HG02588 (cell line): ENCODE measurements at regions not wholly inside any gene's neighbourhood (a gene's known extent, or its start where the extent isn't known, plus 50 kb on each side); places are given as distances from the start of the nearest gene placed in this dataset.
"Not testable (repeated sequence)": the region's sequence is repeated elsewhere in the genome, so short reads cannot be mapped to it uniquely, and the experiment has no call there.

Experiments used
- ATAC-seq: cut with Tn5 transposase; IDR thresholded peaks from one replicate; pipeline ENCODE4 v1.9.1; 2021; ENCODE audit warnings: mild to moderate bottlenecking, moderate library complexity; ENCODE audit not compliant: unreplicated experiment

- no peak for ATAC-seq
Observed at GRCh38 chr2:17148407-17149145, 369.7 kb downstream of the RAD51AP2 start.

GRCh38 chr2:17146358-17146757, 371.9 kb downstream of the RAD51AP2 start:
- no peak for ATAC-seq

GRCh38 chr2:17136877-17137276, 381.4 kb downstream of the RAD51AP2 start:
- no peak for ATAC-seq

GRCh38 chr2:17136231-17136630, 382.0 kb downstream of the RAD51AP2 start:
- ATAC-seq: no peak

- no peak for ATAC-seq
Observed at GRCh38 chr2:17135619-17136018, 382.6 kb downstream of the RAD51AP2 start.

GRCh38 chr2:17133052-17133671, 385.1 kb downstream of the RAD51AP2 start:
- no peak for ATAC-seq

- ATAC-seq: not testable (repeated sequence)
Observed at GRCh38 chr2:17130627-17131026, 387.6 kb downstream of the RAD51AP2 start.

GRCh38 chr2:17125989-17126620, 392.1 kb downstream of the RAD51AP2 start:
- ATAC-seq: no peak

- ATAC-seq: no peak
Observed at GRCh38 chr2:17124575-17125318, 393.5 kb downstream of the RAD51AP2 start.

GRCh38 chr2:17122887-17123501, 395.2 kb downstream of the RAD51AP2 start:
- ATAC-seq: no peak

- no peak for ATAC-seq
Observed at GRCh38 chr2:17115466-17115865, 402.8 kb downstream of the RAD51AP2 start.

GRCh38 chr2:17115042-17115441, 403.2 kb downstream of the RAD51AP2 start:
- no peak for ATAC-seq

GRCh38 chr2:17107871-17108270, 410.4 kb downstream of the RAD51AP2 start:
- no peak for ATAC-seq

- ATAC-seq: no peak
Observed at GRCh38 chr2:17107151-17107550, 411.1 kb downstream of the RAD51AP2 start.

- ATAC-seq: no peak
Observed at GRCh38 chr2:17106418-17106817, 411.8 kb downstream of the RAD51AP2 start.

GRCh38 chr2:17104454-17104853, 413.8 kb downstream of the RAD51AP2 start:
- peak; percentile 73 for ATAC-seq

GRCh38 chr2:17101596-17101995, 416.6 kb downstream of the RAD51AP2 start:
- no peak for ATAC-seq

- no peak for ATAC-seq
Observed at GRCh38 chr2:17101091-17101490, 417.1 kb downstream of the RAD51AP2 start.

GRCh38 chr2:17095340-17095739, 422.9 kb downstream of the RAD51AP2 start:
- ATAC-seq: no peak

- no peak for ATAC-seq
Observed at GRCh38 chr2:17093712-17094111, 424.5 kb downstream of the RAD51AP2 start.

- ATAC-seq: no peak
Observed at GRCh38 chr2:17086990-17087389, 421.4 kb upstream of the CYRIA start.
